ENCODE measurements at regions not wholly inside any gene's neighbourhood (a gene's known extent, or its start where the extent isn't known, plus 50 kb on each side); places are given as distances from the start of the nearest gene placed in this dataset.
"Not testable (repeated sequence)": the region's sequence is repeated elsewhere in the genome, so short reads cannot be mapped to it uniquely, and the experiment has no call there.

DNA sequence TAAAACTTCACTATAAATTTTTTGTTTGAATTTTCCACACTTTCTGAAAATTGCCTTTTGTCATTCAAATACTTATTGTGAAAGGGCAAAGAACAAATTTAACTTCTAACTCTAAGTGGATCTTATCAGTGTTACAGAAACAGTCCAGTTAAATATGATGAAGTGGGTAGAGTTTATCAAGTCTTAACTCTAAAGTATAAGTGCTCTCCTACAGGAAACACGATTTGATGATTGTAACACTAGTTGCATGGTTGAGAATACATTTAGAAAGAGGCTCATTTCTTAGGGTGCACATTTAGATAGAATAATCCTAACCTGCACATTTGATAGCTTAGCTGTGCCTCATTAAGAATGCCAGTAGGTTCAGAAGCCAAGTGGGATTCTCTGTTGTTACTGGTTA, 838.3 kb upstream of the ATXN7L3B start:
- H3K4me3 ChIP-seq (ENCODE audit: low read depth, low read length): no peak overlapping the region
- no peak for DNase-seq (ENCODE audit: low read depth)
- TF ChIP-seq, protein P1, sequence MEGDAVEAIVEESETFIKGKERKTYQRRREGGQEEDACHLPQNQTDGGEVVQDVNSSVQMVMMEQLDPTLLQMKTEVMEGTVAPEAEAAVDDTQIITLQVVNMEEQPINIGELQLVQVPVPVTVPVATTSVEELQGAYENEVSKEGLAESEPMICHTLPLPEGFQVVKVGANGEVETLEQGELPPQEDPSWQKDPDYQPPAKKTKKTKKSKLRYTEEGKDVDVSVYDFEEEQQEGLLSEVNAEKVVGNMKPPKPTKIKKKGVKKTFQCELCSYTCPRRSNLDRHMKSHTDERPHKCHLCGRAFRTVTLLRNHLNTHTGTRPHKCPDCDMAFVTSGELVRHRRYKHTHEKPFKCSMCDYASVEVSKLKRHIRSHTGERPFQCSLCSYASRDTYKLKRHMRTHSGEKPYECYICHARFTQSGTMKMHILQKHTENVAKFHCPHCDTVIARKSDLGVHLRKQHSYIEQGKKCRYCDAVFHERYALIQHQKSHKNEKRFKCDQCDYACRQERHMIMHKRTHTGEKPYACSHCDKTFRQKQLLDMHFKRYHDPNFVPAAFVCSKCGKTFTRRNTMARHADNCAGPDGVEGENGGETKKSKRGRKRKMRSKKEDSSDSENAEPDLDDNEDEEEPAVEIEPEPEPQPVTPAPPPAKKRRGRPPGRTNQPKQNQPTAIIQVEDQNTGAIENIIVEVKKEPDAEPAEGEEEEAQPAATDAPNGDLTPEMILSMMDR (IDR thresholded peaks at IDR 0.05; ENCODE audit: insufficient read depth, low read length): no peak

DNA sequence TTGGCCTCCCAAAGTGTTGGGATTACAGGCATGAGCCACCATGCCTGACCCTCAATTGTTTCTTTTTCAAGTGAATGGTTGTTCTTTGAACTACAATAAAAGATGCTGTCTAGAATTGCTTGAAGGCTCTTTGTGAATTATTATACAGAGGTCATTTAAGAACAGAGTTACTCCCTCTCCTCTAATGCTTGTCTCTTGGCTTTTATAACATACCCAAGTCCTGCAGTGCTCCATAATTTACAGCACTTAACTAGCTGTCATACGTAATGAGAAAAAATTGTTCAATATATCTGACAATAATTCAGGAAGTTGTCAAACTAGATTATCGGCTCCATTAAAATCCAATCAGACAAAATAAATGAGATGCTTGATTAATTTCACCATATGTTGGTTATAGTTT, 823.0 kb upstream of the ATXN7L3B start:
- H3K4me3 ChIP-seq (ENCODE audit: low read depth, low read length): no peak overlapping the region
- TF ChIP-seq, protein P1 (IDR thresholded peaks at IDR 0.05; ENCODE audit: insufficient read depth, low read length): no peak
- no peak for DNase-seq (ENCODE audit: low read depth)

DNA sequence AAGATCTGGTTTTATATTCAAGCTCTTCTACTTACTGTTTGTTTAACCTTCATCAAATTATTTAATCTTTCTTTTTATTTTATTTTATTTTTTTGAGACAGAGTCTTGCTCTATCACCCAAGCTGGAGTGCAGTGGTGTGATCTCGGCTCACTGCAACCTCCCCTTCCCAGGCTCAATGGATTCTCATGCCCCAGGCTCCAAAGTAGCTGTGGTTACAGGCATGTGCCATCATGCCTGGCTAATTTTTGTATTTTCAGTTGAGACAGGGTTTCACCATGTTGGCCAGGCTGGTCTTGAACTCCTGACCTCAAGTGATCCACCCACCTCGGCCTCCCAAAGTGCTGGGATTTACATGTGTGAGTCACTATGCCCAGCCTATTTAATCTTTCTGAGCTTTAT, 821.5 kb upstream of the ATXN7L3B start:
- not testable (repeated sequence) for DNase-seq (ENCODE audit: low read depth); H3K4me3 ChIP-seq (ENCODE audit: low read depth, low read length)

DNA sequence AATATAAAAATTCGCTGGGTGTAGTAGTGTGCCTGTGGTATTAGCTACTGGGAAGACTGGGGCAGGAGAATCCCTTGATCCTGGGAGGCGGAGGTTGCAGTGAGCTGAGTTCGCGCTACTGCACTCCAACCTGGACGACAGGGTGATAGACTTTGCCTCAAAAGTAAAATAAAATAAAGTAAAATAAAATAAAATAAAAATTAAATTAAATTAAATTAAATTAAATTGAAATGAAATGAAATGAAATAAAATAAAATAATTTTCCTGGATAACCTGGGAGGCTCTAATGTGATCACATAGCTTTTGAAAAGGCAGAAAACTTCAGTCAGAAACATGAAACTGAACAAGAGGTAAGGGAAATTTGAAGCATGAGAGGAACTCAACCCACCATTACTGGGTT, 818.4 kb upstream of the ATXN7L3B start:
- DNase-seq (ENCODE audit: low read depth): no peak
- TF ChIP-seq, protein P1 (IDR thresholded peaks at IDR 0.05; ENCODE audit: insufficient read depth, low read length): no peak
- H3K4me3 ChIP-seq (ENCODE audit: low read depth, low read length): no peak overlapping the region

DNA sequence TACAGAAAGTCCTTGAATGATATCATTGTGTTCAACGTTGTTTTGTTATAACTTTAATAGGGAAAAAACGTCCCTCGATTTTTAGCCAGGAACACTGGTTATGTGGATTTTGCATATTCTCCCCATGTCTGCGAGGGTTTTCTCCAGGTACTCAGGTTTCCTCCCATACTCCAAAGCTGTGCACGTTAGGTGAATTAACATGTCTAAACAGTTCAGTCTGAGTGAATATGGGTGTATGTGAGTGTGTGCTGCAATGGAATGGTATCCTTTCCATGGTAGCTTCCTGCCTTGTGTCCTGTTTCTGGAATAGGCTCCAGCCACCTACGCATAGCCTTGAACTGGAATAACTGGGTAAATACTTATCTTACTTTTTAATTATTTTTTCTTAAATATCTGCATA, 810.8 kb upstream of the ATXN7L3B start:
- no peak for DNase-seq (ENCODE audit: low read depth)
- H3K4me3 ChIP-seq (ENCODE audit: low read depth, low read length): no peak overlapping the region
- TF ChIP-seq, protein P1 (IDR thresholded peaks at IDR 0.05; ENCODE audit: insufficient read depth, low read length): no peak

DNA sequence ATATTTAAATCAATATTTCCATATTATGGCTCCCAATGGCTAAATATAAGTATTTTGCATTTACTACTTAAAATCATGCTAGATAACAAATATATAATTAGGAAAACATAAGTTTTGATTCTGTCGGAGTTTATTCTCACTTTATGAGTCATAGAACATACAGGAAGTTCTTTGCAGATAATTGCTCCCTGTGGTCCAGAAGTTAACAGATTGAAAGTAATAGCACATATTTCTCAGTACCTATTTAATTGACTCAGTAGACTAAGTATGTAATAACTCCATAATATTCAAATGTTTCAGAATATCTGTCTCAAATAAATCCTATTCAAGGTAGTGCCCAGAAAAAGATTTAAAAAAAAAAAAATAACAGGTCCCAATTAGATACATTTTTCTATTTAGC, 806.0 kb upstream of the ATXN7L3B start:
- DNase-seq (ENCODE audit: low read depth): no peak
- TF ChIP-seq, protein P1 (IDR thresholded peaks at IDR 0.05; ENCODE audit: insufficient read depth, low read length): no peak
- H3K4me3 ChIP-seq (ENCODE audit: low read depth, low read length): no peak overlapping the region

DNA sequence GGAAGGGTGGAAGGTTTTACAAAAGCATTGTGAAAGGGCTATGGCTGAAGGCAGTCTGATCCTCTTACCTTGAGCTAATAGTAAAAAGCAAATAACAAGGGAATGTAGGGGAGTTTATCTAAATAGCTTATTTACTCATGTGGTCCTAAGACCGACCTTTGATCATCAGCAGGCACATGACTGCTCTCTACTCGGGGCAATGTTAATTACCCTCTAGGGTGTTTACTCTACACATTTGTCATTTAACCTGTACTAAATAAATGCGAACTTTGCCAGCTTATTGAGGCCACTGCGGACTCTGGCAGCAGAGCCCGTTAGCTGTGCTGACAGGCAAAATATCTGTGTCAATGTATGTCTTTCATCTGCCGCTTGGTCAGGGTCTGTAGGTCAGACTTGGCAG, 768.3 kb upstream of the ATXN7L3B start:
- TF ChIP-seq, protein P1 (IDR thresholded peaks at IDR 0.05; ENCODE audit: insufficient read depth, low read length): no peak
- no peak for DNase-seq (ENCODE audit: low read depth)
- no peak overlapping the region for H3K4me3 ChIP-seq (ENCODE audit: low read depth, low read length)

Measured in fibroblast of the aortic adventitia (primary cell).